LoVo (cell line): ENCODE measurements at regions not wholly inside any gene's neighbourhood (a gene's known extent, or its start where the extent isn't known, plus 50 kb on each side); places are given as distances from the start of the nearest gene placed in this dataset.
"Not testable (repeated sequence)": the region's sequence is repeated elsewhere in the genome, so short reads cannot be mapped to it uniquely, and the experiment has no call there.

Experiments used
- DNase-seq: peaks from one replicate; pipeline ENCODE4 v3.0.0-alpha.2; 2016; ENCODE audit warnings: low spot score

- DNase-seq, result no peak
Measured at GRCh38 chr3:78257951-78258530, 1218.1 kb downstream of the ROBO2 start.

GRCh38 chr3:78258798-78259197 is 1218.9 kb downstream of the ROBO2 start:
- no peak for DNase-seq

- DNase-seq, result no peak
Measured at GRCh38 chr3:78260388-78260787, 1220.5 kb downstream of the ROBO2 start.

- DNase-seq, result not testable (repeated sequence)
Measured at GRCh38 chr3:78266550-78266949, 1226.7 kb downstream of the ROBO2 start.

DNA sequence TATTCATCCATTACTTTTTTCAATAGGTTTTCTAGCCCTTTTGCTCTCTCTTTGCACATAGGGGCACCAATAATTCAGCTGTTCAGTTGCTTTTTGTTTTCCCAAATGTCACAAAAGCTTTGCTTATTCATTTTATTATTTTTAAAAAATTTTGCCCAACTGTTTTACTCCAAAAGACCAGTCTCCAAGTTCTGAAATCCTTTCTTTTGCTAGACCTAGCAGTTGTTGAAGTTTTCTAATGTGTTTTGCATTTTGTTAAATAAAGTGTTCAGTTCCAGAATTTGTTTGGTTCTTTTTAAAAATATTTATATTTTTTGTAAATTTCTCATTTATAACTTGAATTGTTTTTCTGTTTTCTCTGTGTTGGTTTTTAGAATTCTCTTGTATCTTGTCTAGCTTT is 1227.3 kb downstream of the ROBO2 start:
- no peak for DNase-seq

- no peak for DNase-seq
Measured at GRCh38 chr3:78268087-78268486, 1228.2 kb downstream of the ROBO2 start.

- no peak for DNase-seq
Measured at GRCh38 chr3:78268716-78269668, 1229.1 kb downstream of the ROBO2 start.

- DNase-seq, result no peak
Measured at GRCh38 chr3:78273326-78273725, 1233.4 kb downstream of the ROBO2 start.

DNA sequence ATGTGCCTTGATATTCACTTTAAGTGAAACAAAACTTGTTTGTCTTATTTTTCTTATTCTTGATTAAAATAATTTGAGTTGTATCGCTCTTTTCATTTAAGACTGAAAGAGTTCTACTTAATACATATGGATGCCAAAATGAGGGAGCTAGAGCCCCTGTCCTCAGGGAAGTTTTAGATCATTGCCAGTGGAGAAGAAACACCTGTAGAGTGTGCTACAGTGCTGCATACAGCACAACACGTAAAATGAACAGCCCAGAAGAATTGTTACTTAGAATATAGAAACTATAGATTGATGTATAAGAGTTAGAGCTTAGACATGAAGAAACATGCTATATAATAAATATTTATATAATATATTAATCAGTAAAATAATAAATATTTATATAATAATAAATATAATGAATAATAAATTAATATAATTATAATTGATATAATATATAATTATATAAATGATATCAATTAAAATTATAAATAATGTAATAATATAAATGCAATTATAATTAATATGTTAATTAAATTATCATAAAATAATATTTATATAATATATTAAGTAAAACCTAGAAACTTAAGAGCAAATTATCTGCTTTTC is 1234.7 kb downstream of the ROBO2 start:
- no peak for DNase-seq

GRCh38 chr3:78275420-78275852 is 1235.5 kb downstream of the ROBO2 start:
- DNase-seq, result no peak

GRCh38 chr3:78277220-78277619 is 1237.3 kb downstream of the ROBO2 start:
- DNase-seq, result no peak

DNA sequence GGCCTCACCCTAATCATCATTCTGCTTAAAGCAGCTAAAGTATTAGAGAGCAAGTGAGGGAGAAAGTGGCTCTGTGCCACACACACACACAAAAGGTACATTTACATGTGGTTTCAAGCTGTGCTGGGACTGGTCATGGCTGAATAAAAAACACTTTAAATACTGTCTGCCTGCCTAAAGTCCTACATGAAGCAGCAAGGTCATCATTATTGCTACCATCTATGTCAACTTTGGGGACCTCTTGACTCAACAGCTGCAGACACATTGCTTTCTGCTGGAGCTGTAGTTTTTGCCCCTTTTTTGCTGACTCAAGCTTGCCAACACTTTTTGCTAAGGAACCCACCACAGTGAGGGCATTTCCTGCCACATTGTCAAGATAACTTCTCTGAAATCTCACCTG is 1237.9 kb downstream of the ROBO2 start:
- DNase-seq, result no peak

DNA sequence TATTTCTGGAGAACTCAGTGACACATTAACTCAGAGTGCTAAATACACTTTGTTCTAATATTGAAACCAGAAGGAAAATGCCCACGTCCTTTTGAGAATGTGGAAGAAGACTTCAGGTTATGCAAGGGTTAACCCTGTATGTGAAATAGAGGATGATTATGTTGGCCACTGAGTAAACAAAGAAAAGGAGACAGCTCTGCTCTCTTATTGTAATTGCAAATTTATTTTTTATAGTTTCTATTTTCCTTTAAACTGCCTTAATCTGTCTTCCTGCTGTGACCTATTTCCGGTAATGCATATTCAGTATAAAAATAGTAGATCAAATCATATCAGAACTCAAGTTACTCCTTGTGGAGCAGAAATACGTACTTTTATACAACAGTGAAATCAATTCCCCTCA is 1239.2 kb downstream of the ROBO2 start:
- no peak for DNase-seq

GRCh38 chr3:78281381-78281780 is 1241.5 kb downstream of the ROBO2 start:
- DNase-seq, result no peak

DNA sequence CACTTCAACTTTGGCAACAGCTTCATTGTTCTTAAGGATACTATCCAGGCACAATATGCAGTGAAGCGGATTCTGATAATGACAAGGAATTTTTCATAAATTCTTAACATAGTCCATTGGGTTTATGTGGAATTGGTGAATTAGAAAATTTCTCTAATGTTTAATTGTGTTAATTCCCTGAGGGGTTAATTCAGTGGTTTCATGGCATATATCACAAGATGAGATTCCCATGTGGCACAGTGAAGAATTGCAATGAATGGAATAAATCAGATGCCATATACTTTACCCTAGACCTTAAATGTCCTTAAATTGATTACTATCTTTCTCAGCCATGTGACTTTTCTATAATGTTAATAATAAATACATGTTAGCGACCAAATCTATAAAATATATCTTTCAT is 1244.1 kb downstream of the ROBO2 start:
- DNase-seq, result no peak

DNA sequence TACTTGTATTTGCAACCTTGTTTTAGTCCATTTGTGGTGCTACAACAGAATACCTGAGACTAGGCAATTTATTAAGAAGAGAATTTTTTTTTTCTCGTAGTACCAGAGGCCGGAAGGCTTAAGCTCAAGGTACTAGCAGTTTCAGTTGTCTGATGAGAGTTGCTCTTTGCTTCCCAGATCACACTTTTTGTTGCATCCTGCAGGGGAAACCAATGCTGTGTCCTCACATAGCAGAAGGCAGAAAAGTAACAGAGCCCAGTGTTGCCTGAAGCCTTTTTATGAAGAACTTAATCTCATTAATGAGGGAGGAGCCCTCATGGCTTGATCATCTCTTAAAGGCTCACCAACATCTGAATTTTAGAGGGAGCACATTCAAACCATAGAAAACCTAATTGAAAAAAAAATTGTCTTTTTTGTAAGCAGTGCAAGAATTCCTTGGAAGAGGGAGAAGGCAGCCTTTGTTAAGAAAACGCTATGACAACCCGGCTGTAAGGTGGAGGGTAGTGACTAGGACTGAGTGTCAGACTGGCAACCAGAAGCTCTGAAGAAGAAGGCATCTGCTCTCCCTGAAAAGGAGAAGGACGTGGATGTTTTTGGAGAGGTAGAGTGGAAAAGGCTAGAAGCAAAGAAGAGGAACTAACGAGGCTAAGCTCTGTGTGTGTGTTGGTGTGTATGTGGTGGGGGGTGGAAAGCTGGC is 1245.3 kb downstream of the ROBO2 start:
- no peak for DNase-seq

DNA sequence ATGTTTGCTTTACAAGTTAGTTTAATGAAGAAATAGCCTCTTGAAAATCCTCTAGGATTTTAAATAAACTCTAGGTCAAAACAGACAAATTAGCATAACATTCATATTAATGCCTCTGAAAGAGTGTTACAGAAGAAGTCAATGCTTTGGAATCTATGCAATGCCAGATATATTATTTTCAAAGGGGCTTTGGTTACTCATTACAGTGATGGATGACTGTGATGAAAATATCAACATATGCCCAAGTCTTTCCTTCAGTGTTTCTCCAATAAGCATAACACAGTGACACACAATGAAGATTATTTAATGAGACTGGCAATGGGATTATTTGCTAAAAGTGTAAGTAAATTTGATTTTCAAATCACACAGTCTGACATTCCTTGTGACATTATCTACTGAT is 1247.2 kb downstream of the ROBO2 start:
- no peak for DNase-seq

- DNase-seq, result no peak
Measured at GRCh38 chr3:78293284-78293683, 1253.4 kb downstream of the ROBO2 start.

- no peak for DNase-seq
Measured at GRCh38 chr3:78304115-78304514, 1264.2 kb downstream of the ROBO2 start.

DNA sequence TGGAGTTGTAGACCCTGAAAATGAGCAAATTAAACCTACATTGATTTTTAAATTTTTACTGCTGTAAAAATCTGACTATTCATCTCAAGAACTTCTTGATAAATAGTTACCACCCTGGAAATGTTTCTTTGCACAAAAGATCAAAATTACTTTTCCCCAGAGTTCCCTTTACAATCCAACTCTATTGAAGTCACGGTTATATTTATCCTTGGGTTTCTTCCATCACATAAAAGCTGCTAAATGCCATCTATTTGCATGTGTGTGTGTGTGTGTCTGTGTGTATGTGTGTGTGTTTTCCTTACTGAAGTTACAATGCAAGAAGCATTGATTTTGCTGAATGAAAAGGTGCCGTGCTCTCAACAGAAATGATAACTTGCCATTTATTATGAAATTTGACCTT is 1273.0 kb downstream of the ROBO2 start:
- no peak for DNase-seq

GRCh38 chr3:78313332-78313731 is 1273.4 kb downstream of the ROBO2 start:
- DNase-seq, result no peak

- DNase-seq, result no peak
Measured at GRCh38 chr3:78314327-78314726, 1274.4 kb downstream of the ROBO2 start.

GRCh38 chr3:78317774-78318173 is 1277.9 kb downstream of the ROBO2 start:
- no peak for DNase-seq
